ENCODE measurements at regions not wholly inside any gene's neighbourhood (a gene's known extent, or its start where the extent isn't known, plus 50 kb on each side); places are given as distances from the start of the nearest gene placed in this dataset.
"Not testable (repeated sequence)": the region's sequence is repeated elsewhere in the genome, so short reads cannot be mapped to it uniquely, and the experiment has no call there.

GRCh38 chr11:127804747-127805400, 782.5 kb downstream of the ETS1 start:
- no peak for DNase-seq

GRCh38 chr11:127803755-127804154, 783.6 kb downstream of the ETS1 start:
- no peak for DNase-seq

GRCh38 chr11:127800989-127801688, 786.2 kb downstream of the ETS1 start:
- no peak for DNase-seq

GRCh38 chr11:127795326-127795725, 792.0 kb downstream of the ETS1 start:
- DNase-seq, result no peak

- no peak for DNase-seq
Observed at GRCh38 chr11:127791844-127792243, 791.3 kb upstream of the KIRREL3 start.

GRCh38 chr11:127790592-127790991, 790.0 kb upstream of the KIRREL3 start:
- DNase-seq, result no peak

- peak; percentile 59 for DNase-seq
Observed at GRCh38 chr11:127789927-127790326, 789.4 kb upstream of the KIRREL3 start.

GRCh38 chr11:127772938-127773337, 772.4 kb upstream of the KIRREL3 start:
- not testable (repeated sequence) for DNase-seq

- not testable (repeated sequence) for DNase-seq
Observed at GRCh38 chr11:127768931-127769330, 768.4 kb upstream of the KIRREL3 start.

- no peak for DNase-seq
Observed at GRCh38 chr11:127766734-127767133, 766.2 kb upstream of the KIRREL3 start.

GRCh38 chr11:127738771-127739286, 738.3 kb upstream of the KIRREL3 start:
- DNase-seq, result no peak

- DNase-seq, result no peak
Observed at GRCh38 chr11:127737499-127737898, 736.9 kb upstream of the KIRREL3 start.

GRCh38 chr11:127733552-127733951, 733.0 kb upstream of the KIRREL3 start:
- no peak for DNase-seq

- DNase-seq, result no peak
Observed at GRCh38 chr11:127726367-127726766, 725.8 kb upstream of the KIRREL3 start.

- DNase-seq, result no peak
Observed at GRCh38 chr11:127723714-127724113, 723.1 kb upstream of the KIRREL3 start.

- DNase-seq, result no peak
Observed at GRCh38 chr11:127713226-127713625, 712.7 kb upstream of the KIRREL3 start.

GRCh38 chr11:127711748-127712147, 711.2 kb upstream of the KIRREL3 start:
- DNase-seq, result no peak

- DNase-seq, result no peak
Observed at GRCh38 chr11:127710831-127711230, 710.3 kb upstream of the KIRREL3 start.

GRCh38 chr11:127709960-127710359, 709.4 kb upstream of the KIRREL3 start:
- peak; percentile 17 for DNase-seq

GRCh38 chr11:127693686-127694085, 693.1 kb upstream of the KIRREL3 start:
- DNase-seq, result no peak

GRCh38 chr11:127683321-127683720, 682.8 kb upstream of the KIRREL3 start:
- no peak for DNase-seq

- no peak for DNase-seq
Observed at GRCh38 chr11:127679816-127680545, 679.4 kb upstream of the KIRREL3 start.

- DNase-seq, result no peak
Observed at GRCh38 chr11:127678631-127679030, 678.1 kb upstream of the KIRREL3 start.
